DND-41 (cell line): ENCODE measurements at regions not wholly inside any gene's neighbourhood (a gene's known extent, or its start where the extent isn't known, plus 50 kb on each side); places are given as distances from the start of the nearest gene placed in this dataset.

Experiments used
- CTCF ChIP-seq: IDR thresholded peaks from 2 replicates; pipeline ENCODE4 v1.5.1; 2012; ENCODE audit warnings: borderline replicate concordance, low read length, moderate library complexity, mild to moderate bottlenecking; ENCODE audit not compliant: poor library complexity, severe bottlenecking; ENCODE audit errors: extremely low read depth
- EZH2 ChIP-seq: IDR thresholded peaks from 3 replicates; pipeline ENCODE4 v1.6.1; 2012; ENCODE audit warnings: borderline replicate concordance, low read depth, mild to moderate bottlenecking, moderate library complexity, low read length, inconsistent platforms; ENCODE audit not compliant: severe bottlenecking

GRCh38 chr16:5653789-5654188 is 556.2 kb upstream of the EEF2KMT start:
- no peak for TF ChIP-seq CTCF
- no peak for TF ChIP-seq EZH2
